GM21737 (cell line): ENCODE measurements at regions not wholly inside any gene's neighbourhood (a gene's known extent, or its start where the extent isn't known, plus 50 kb on each side); places are given as distances from the start of the nearest gene placed in this dataset.

Source experiments
- ATAC-seq: cut with Tn5 transposase; IDR thresholded peaks from one replicate; pipeline ENCODE4 v1.9.1; 2021; ENCODE audit warnings: mild to moderate bottlenecking, moderate library complexity; ENCODE audit not compliant: unreplicated experiment

DNA sequence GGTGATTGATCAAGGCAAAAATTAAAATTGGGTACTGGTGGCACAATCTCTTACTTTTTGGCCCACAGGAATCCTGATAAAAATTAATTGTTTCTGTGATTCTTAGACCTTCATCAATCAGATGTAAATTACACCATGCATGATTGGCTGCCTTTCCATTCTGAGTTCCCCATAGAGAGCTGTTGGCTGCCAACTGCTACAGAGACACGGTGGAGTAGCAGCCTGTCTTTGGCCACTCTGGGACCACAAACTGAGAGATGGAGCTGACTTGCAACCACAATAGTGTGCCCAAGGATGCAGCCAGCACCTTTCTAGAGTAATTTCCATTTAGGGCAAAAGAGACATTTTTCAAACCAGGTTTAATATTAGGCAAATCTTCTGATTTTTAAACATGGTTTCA lies 274.3 kb upstream of the MMS22L start:
- ATAC-seq: no peak

DNA sequence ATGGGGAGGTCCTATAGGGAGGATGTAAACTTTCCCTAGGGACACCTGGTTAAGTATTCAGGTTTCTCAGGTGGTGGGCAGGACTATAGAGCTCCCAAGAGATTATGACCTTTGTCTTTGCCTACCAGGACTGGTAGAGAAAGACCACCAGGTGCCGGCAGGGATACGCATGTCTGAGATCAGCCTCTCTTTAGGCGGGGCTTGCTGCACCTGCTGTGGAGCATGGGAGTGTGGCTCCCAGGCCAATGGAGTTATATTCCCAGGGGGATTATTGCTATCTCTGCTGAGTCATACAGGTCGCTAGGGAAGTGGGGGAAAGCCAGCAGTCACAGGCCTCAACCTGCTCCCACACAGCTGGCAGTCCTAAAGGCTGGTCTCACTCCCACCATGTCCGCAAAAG lies 280.5 kb upstream of the MMS22L start:
- ATAC-seq: no peak

DNA sequence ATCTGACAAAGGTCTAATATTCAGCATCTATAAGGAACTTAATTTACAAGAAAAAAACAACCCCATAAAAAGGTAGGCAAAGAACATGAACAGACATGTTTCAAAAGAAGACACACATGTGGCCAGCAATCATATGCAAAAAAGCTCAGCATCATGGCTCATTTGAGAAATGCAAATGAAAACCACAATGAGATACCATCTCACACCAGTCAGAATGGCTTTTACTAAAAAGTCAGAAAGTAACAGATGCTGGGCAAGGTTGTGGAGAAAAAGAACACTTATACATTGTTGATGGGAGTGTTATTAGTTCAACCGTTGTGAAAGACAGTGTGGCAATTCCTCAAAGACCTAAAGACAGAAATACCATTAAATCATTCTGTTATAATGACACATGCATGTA lies 289.9 kb upstream of the MMS22L start:
- no peak for ATAC-seq

DNA sequence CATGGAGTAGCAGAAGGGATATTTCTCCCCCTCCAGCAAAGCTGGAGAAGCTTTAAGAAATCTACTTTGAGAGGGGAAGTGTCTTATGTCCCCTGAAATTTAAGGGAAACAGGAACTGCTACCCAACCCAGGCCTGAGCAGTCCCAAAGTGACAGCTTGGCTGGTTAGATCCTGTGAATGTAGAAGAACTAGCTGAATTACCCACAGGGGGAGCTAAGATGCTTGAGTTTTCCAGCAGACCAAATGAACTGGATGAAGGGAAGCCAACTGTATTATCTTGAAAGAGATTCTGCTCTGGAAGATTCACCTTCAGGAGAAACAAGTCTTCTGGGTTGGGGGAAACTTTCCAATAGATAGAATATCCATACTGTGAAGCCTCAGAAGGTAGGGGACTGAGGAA lies 303.3 kb upstream of the MMS22L start:
- no peak for ATAC-seq

DNA sequence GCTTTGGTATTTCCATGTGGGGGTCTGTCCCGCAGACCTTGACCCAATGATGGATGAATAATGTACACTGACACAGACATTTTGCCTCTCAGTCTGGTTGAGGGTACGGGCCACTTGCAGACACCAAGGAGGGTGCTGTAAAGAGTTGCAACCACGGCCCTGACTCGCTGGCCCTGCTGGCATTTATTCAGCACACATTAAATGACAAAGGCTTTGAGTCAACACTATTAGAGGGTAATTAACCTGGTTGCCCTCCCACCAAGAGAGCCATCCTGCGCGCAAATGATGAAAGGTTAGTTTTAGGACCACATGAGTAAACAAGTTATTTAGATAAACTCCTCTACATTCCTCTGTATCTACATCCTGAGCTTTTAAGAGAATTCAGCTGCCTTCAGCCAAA lies 308.9 kb upstream of the MMS22L start:
- no peak for ATAC-seq

DNA sequence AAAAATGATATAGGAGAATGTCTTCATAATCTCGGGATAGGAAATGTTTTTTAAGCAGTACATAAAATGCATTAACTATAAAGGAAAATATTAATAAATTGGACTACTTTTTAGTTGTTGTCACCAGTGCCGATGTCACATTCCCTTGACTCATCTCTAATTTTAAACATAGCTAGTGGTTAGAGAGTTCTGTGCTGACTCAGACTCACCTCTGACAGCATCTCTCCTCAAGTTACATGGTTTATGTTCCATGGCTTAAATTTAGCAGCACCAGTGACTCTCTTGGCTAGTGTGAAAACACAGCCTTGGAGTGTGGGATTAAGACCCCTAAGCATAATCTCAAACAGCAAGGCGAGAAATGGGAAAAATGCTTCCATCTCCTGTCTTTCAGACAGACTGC lies 311.8 kb upstream of the MMS22L start:
- no peak for ATAC-seq

DNA sequence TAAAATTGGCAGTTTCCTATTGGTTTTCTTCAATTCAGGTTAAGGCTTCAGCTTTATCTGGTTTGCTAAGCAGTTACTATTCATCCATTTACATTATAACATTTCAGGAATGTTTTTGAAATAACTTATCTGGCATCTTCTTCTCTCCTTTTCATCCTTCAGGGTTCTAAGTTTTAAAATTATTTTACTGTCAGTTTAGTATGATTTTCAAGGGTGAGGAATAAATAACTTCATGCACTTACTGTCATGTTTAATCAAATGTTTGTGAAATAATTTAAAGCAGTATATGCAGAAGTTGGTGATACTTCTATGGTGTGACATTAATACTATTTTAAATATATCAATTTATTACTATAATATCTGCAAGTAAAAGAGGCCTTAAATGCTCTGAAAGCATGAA lies 338.1 kb upstream of the MMS22L start:
- ATAC-seq: no peak

DNA sequence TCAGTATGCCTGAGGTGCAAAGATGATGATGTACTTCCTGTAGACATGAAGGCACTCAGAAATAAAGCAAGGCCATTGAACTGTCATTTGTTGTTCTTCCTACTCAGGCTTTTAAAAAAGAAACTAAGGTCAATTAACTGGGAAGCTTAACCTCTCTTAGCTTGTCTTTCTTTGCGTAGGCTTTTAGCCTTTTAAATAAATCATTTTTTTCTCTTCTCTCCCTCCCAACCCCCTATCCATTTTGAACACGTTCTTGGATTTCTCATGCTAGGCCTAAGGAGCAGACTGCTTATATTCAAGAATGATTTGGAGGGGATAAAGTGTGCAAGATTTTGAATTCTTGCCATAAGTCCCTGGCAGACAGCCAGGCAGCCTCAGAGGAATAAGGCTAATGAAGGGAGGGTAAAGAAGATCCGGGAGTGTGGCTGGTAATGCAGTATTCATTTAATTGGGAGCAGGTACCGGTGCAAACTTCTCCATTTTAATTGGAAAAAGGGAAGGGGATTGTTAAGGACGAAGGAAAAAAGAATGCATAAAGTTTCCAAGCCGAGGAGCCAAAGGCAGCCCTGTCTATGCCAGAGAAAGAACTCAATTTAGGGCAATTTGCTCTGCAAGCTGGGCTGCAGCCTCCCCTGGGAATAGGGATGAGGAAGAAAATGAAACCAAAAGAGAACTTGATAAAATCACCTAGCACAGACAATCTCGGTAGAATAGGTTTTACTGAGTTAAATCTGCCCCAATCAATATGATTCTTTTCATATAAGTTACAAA lies 343.8 kb upstream of the MMS22L start:
- no peak for ATAC-seq

DNA sequence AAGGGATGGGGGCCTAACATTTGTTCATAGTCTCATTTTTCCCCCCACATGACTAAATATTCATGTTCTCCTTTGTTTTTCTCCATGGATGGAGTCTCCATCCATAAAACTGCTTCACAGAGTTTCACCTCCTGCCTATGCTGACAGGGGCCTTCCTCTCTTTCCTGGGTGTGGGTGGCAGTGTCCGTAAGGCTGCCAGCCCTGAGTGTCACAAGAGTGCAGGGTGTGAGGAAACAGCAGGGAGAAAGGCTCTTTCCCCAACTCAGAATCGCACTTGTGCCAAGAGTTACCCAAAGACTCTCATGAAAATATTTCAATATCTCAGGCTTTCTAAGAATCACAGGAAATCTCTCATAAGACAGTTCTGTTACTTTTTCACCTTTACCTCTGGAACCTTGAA lies 346.2 kb upstream of the MMS22L start:
- ATAC-seq: no peak

DNA sequence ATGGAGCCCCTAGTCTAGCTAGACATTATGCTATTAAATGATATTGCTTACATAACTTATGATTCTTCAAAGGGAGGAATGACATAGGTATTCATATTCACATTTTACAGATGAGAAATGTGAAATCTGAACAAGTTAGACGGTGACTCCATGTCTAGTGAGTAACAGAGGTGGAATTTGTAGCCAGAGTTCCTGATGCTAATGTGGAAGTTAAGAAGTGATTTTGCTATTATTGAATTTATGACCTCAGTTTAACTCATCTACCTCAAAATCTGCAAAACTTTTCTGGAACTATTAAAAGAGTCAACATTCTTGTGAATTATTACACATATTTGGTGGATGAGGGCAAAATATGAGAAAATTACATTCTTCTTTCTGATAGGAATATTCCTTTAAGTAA lies 347.6 kb upstream of the MMS22L start:
- no peak for ATAC-seq

DNA sequence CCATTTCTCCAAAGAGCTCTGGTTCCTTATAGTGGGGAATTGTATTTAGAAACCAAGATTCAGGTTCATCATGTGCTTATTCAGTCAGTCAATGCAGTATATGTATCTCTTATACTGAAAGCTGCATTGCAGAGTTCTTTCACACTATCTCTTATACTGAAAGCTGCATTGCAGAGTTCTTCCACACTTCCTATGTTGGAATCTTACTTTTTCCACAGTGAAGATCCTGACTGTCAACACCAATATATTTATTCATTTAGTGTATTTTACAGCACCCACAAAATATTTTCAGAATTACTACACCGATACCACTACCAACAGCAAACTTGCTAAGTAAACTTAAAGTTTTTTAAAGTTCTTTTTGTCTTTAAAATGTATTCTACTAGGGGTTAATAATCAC lies 349.3 kb upstream of the MMS22L start:
- no peak for ATAC-seq

DNA sequence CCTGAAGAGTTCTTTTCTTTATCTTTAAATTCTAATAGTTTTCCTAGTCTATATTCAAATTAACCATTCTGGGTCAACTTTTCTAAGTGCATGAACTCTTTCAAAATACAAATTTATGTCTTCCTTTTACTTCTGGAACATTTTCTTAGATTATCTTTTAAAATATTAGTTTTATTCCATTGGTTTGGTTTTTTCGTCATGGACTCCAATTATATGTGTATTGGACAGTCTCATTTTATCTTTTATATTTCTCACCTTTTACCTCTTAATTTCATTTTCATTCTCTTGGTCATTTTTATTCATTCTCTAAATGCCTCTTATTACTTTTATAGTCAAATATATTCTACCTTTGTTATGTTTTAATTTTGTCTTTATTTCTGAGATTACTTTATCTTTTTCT lies 356.7 kb upstream of the MMS22L start:
- no peak for ATAC-seq

DNA sequence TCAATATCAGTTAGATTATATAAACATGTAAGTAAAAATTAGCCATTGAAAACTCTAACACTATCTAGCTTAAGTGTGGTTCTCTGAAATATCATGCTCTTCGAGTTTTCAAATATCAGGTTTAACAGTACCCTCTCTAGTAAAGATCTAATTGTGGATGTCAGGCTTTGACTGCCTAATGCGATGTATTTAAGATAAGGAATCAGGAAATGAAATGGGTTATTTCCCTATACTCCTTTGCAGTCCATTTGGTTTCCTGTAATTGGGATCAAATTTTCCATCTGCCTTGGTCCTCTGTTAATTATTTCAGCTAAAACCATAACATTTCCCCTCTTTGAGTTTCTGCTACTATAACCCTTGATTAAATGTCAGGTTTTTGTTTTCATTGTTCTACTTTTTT lies 361.3 kb upstream of the MMS22L start:
- no peak for ATAC-seq

DNA sequence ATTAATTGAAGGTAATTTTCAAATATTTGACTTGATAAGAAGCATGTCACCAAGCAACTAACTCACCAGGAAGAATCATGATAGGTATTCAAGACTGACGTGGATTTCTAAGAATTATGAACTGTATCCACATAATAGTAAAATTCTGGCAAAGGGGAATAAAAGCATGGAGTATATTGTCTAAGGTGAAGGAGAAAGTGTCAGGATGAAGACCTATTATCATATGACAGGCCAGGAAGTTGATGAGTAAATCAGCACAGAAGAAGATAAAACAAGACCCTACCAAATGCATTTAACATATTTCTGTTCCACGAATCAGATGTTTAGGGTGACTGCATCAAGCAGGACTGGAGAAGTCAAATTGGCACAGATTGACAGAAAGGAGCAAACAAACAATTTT lies 362.7 kb upstream of the MMS22L start:
- no peak for ATAC-seq

DNA sequence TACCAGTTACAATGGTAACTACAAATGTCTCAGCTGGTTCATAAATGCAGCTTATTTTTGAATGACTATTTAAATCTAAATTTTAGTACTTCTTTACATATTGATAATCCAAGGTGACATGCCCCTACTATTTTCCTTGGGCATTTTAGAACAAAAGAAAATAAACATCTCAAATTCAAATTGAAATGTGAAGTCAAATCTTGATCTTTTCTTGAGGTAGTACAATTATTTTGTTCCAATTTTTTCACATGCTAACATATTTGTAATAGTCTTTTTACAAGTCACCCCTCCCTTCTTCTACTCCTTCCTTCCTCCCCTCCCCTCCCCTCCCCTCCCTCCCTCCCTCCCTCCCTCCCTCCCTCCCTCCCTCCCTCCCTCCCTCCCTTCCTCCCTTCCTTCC lies 370.1 kb upstream of the MMS22L start:
- ATAC-seq: no peak

DNA sequence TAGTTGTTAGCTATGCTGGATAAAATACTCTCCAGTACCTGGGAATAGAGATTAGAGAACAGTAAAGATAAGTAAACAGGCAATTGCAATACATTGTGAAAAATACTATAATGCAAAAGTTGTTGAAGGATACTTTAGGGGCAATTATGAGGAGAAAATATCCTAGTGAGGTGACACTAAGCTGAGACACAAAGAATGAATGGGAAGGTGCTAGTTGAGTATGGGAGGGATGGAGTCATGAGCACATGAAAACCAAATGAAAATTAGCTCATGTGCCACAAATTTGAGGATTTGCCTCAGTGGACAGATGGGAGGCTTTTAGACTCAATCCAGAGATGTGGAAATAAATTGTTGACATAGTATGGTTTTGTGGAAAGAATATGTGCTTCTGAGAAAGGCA lies 370.5 kb upstream of the MMS22L start:
- ATAC-seq: no peak

DNA sequence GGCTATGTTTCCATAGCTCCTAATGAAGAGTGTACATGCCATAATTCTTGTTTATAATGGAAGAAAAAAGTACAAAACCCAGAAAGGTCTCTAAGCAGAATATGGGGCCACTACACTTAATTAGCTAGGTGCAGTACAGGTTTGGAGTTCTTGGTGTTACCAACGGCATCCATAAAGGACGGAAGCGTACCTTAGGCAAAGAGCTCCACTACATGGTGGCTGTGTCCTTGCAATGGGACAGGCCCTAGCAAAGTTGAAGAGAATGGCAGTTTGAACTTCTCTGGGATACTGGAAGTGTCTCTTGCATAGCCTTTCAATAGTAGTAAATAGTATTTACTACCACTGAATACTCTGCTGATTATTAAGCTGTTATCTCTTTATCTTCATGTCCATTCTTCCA lies 371.7 kb upstream of the MMS22L start:
- ATAC-seq: no peak

DNA sequence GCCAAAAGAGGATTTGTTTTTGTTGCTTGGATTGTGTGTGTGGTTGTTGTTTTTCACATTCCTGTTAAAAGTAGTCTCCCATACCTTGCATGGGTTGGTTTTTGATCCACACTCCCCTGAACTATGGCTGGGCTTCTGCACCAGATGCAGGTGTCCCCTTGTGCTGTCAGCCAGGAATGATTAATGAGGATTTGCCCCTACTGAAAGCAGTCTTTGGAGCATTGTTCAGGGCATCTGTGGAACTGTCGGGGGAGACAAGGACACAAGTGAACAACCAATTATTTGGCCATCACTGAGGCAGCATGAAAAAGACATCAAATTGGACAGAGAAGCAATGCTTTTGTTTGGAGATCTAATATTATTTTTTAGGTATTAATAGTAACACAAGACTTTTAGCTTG lies 373.2 kb upstream of the MMS22L start:
- no peak for ATAC-seq

DNA sequence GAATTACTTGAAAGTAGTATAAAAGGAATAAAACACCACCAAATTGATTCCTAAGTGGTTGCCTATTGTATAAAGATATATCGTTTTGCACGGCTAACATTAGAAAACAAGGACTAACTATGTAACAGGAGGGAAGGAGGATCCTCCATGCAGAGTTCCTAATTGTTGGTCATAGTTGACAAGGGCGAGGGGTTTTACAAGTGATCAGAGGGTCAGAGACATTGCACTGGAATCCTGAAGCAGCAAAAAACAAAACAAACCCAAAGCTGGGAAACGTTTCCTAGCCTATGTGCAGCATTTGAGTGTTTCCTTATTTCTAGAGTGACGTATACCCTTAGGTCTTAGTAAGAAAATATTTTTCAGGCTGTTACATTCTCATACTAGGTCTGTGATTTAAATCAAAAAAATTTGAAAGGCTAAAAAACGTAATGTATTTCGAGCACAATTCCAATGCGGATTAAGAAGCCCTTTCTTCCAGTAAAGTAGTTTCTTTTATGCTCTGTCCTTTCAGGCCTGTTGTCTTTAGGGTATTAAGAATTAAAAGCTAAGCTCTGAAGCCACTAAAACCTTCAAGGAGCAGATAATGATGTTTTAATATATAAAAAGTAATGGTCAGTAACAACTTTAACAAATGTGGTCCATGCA lies 373.8 kb upstream of the MMS22L start:
- ATAC-seq: no peak

DNA sequence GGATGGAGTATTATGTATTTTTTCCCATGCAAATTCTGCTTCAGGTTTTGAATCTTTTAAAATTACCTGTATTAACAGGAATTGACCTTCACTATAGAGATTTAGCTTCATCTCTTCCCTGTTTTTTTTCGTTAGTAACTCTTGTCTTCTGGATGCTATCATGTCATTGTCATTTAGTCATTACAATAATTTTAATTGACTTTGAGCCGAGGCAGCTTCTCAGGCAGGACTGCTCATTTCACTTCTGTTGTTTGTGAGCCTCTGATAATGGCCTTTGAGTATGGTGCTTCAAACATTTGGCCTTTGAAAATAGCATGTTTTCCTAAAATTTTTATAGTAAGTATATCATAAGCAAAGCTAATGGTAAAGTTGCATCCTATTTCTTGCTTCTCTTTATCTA lies 375.1 kb upstream of the MMS22L start:
- no peak for ATAC-seq

DNA sequence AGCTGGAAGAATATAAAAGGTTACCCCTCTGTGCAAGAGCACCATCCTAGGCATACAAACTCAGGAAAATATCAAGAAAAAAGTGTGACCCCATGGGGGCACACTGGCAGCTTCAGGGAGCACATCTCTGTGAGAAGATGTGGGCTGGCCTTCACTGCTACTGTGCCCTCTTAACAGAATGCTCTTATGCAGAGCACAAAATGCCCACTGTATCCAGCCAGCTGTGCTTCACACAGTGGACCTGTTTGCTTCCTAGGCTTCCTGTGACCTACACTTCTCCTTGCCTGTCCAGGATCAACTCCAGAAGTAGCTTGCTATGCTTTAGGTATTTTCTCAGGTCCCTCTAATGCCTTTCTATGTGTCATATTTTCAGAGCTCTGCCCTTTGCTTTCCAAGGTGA lies 380.2 kb upstream of the MMS22L start:
- no peak for ATAC-seq

DNA sequence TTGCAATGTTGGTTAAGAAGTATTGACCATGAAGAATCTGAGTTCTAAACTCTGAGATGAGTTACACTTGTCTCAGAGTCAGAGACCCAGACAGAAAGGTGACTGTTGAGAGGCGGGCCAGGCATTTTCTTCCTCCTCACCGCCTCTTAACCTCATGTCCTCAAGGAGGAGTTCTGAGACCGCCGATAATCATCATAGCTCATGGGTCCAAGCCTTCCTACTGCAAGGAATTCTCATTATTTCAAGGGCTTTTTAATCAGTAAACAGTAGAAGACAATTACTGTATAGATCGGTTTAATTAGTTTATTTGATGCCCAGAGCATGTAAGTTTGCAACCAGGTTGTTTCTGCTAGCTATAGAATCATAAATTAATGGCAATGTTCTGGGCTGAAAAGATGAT lies 382.4 kb upstream of the MMS22L start:
- no peak for ATAC-seq

DNA sequence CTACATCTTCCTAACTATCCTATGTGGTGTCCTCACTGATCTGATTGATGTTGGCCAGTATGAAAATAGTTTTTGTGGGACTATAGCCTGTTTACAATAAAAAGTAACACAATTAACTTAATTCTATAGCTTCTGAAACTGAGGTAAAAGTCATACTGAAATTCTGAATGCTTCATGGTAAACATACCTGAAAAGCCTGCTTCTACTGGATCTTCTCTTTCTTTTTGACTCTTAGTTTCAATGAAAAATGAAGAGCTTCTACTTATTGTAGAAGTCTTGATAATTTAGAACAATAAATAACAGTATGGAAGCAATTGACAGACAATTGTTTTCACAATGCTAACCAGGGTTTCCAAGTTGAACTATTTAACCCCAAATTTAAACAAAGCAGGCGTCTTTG lies 383.9 kb upstream of the MMS22L start:
- ATAC-seq: no peak
